HG03521 (cell line): ENCODE measurements at regions not wholly inside any gene's neighbourhood (a gene's known extent, or its start where the extent isn't known, plus 50 kb on each side); places are given as distances from the start of the nearest gene placed in this dataset.
"Not testable (repeated sequence)": the region's sequence is repeated elsewhere in the genome, so short reads cannot be mapped to it uniquely, and the experiment has no call there.

Source experiments
- ATAC-seq: cut with Tn5 transposase; IDR thresholded peaks from one replicate; pipeline ENCODE4 v1.9.1; 2021; ENCODE audit warnings: mild to moderate bottlenecking, moderate library complexity; ENCODE audit not compliant: unreplicated experiment

DNA sequence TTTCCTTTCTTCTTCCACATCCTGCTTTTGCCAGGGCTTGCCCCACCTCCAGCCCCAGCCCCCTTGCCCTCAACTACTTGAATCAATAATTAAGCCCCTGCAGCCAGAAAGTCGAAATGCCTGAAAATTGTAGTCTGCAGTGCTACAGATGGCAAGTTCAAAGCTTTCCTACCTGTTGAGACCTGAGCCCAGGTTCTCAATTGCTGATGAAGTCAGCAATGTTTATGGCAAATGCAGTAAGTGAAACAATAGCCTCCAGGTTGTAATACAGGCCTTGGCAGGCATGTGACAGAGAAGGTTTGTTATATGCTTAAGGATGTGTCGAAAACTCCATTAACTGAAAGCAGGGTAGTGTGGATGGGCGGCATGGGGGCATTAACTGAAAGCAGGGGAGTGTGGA lies 181.1 kb upstream of the SESN3 start:
- no peak for ATAC-seq

DNA sequence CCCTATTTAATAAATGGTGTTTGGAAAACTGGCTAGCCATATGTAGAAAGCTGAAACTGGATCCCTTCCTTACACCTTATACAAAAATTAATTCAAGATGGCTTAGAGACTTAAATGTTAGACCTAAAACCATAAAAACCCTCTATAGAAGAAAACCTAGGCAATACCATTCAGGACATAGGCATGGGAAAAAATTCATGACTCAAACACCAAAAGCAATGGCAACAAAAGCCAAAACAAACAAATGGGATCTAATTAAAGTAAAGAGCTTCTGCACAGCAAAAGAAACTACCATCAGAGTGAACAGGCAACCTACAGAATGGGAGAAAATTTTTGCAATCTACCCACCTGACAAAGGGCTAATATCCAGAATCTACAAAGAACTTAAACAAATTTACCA lies 179.7 kb upstream of the SESN3 start:
- not testable (repeated sequence) for ATAC-seq

DNA sequence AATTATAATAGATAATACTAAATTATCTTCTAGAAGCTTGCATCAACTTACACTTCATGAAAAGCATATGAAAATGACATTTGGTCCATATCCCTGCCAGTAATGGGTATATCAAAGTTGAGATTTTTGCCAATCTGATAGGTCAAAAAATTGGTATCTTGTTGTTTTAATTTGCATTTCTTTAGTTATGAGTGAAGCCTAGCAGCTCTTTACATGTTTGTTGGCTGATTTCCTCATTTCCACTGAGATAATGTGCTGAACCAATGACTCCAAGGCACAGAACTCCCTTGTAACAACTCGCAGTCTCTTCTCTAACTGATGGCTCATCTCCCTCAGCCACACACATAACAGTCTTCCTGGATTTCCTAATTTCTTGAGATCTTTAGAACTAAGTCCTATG lies 175.3 kb upstream of the SESN3 start:
- no peak for ATAC-seq

GRCh38 chr11:95404370-95404769 lies 173.4 kb upstream of the SESN3 start:
- no peak for ATAC-seq

DNA sequence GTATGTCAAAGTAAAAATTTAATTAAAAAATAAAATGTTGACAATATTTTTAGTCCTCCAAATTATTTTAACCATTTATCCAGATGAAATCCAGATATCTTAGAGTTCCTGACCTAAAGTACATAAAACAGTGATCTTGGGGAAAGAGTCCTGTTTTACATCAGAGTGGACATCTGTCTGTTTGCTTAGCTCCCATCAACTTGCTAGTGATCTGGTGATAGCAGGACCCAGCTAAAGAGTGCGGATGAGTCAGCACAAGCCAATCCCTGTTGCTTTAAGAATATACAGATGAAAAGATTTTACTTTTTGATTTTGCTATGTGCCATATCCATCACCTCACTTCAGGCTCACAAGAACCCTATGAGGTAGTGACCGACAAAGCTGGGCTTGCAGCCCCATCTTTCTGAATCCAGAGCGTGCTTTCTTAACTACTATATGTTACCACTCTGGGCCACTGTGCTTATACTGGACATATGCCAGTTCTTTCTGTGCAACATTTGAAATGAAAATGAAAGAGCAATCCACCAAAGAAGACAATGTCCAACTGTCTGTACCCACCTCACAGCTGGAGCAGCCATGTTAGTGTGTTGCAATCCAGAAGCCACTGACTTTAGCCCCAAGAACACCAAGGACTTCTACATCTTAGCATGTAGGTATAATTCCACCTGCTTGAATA lies 167.6 kb upstream of the SESN3 start:
- ATAC-seq, result no peak

DNA sequence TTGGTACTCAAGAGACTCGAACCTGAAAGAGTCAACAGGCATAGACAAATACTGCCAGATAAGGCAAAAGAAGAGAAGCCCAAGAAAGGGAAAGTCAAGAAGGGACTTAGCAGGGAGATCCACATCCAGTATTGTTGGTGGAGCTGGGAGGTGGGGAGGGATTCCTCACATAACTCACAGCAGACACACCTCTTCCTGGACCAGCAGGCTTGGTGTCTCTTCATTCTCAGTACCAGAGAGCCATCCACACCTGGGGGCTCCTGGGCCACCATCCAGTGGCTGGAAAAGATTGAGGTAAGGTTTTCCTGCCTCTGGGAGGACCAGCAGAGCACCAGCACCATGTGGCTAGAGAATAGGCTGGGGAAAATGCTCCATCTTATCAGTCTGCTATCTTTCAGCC lies 161.6 kb upstream of the SESN3 start:
- ATAC-seq, result no peak

GRCh38 chr11:95389427-95389826 lies 158.4 kb upstream of the SESN3 start:
- no peak for ATAC-seq

GRCh38 chr11:95388086-95388485 lies 157.1 kb upstream of the SESN3 start:
- no peak for ATAC-seq

- no peak for ATAC-seq
Observed at GRCh38 chr11:95387325-95387724, 156.3 kb upstream of the SESN3 start.

- no peak for ATAC-seq
Observed at GRCh38 chr11:95385577-95385976, 154.6 kb upstream of the SESN3 start.

GRCh38 chr11:95379479-95379878 lies 148.5 kb upstream of the SESN3 start:
- ATAC-seq, result no peak

- ATAC-seq, result no peak
Observed at GRCh38 chr11:95378789-95379188, 147.8 kb upstream of the SESN3 start.

DNA sequence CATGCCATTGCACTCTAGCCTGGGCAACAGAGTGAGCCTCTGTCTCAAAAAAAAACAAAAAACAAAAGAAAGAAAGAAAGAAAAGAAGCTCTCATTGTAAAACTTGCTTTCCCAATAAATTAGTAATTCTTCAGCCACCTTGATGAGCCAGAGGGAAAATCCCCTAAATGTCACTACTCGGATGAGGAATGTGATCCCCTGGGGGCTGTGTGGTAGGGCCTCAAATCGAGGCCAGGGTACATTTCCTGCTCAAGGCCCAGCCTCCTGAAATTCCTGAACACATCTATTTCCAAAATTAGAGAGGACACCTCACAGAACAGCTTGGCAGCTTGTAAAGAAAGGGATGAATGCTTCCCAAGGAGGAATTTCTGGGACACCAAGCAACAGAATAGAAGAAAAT lies 147.1 kb upstream of the SESN3 start:
- no peak for ATAC-seq

GRCh38 chr11:95375886-95376285 lies 144.9 kb upstream of the SESN3 start:
- no peak for ATAC-seq

GRCh38 chr11:95375451-95375850 lies 144.4 kb upstream of the SESN3 start:
- ATAC-seq, result no peak

GRCh38 chr11:95374105-95374504 lies 143.1 kb upstream of the SESN3 start:
- no peak for ATAC-seq

GRCh38 chr11:95373241-95373640 lies 142.2 kb upstream of the SESN3 start:
- ATAC-seq, result no peak

DNA sequence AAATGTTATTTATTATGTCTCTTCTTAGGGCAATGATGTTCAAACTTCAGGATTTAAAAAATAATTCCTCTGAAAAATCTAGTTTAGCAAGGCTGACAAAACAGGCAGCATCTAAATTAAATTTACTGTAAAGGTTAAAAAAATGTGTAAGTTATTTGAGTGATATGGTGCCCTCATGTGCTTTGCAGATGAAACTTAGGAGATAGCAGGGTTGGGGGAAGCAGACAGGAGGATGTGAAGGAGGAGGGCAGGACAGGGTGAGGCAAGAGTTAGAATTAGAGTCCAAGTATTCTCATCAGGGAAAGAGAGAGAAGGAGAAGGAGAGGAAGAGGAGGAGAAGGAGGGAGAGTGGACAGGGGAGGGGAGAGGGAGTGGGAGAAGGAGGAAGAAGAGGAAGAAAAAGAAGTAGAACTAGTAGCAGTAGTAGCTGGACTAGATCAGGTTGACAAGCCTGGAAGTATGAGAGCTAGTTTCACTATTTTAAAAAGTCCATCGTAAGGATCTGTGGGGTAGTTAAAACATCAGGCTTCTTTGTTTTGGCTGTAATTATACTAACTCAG lies 141.2 kb upstream of the SESN3 start:
- ATAC-seq, result no peak

DNA sequence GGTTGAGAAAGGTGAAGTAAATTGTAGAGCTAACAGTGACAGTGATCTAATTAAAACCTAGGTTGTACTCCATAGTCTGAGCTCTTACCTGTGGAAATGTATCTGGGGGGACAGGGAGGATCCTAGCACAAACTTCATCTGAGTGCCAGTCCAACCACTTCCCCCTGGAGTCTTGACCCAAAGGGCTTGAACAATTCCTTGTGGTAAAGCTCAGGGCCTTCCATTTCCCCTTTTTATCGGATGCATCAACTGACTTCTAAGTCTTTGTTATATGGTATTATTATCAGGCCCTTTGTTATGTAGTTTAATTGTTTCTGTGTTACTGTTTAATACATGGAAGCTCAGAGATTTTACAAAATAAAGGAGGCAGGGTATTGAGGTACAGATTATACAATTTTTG lies 140.2 kb upstream of the SESN3 start:
- ATAC-seq, result no peak

DNA sequence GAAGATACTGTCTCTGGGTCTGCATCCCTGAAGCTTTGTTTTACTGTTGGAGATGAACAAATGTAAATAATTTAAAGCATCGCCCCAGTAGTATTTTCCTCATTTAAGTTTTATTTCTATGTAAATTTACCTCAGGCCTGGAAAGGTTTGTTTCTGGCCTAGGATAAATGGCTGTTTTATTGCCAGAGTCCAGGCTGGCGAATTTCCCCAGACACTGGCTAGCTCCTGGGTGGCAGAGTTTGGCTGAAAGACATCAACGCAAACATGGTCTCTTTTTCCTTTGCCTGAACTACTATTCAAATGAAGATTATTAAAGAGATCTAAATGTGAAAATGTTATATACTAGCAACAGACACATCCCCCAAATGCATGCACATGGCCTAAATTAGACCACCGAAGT lies 136.7 kb upstream of the SESN3 start:
- ATAC-seq, result no peak

DNA sequence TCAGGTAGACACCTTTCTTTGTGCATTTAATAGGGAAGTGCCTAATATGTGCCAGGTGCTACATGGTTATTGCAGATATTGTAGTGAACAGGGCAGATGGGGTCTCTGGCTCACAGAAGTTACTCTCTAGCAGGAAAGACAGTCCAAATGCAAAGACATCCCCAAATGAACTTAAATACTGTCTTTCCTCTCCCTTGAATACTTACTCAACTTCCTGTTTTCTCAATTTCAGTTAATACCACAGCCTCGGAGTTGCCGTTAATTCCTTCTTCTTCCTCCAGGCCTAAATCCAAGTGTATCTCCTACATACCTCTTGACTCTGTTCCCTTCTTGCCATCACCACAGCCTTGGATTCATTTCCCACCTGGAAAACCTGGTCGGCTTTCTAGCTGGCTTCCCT lies 134.3 kb upstream of the SESN3 start:
- no peak for ATAC-seq

DNA sequence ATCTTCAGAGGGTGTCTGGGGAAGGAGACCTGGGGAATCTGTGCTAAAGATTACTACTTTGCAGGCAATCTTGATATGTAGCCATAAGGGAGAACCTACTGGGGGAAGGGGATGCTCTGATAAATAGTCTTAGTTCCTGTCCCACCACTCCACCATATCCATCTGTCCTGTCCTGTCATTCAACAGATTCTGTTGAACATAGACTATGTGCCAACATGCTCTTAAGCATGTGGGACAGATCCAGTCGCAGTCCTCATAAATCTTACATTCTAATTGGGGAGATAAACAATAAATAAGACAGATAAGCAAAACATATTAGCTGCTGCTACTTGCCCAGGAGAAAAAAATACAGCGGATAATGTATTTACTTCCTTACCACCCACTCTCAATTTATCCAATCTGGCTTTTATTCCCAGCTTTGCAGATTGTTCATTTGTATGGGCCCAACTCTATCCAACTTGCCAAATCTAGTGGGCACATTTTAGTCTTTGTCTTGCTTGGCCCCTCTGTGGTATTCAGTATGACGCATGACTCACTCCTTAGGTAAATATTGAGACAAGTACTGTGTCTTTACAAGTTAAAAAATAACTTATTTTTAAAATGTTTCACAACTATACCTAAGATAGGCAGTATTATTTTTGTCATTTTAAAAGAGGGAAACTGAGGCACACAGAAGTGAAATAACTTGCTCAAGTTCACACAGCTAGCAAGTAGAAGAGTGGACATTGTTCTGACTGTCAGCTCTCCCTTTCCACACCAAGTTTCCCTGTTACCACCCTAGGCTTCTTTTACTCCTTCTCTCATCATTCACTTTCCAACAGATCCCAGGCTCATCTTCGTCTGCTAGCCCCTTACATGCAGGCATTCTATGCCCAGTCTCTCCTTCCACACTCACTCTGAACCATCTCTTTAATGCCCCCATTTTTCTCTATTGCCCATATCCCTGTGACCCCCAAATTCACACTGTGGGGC lies 133.6 kb upstream of the SESN3 start:
- no peak for ATAC-seq
